Lower lobe of right lung (tissue), 2 donors: ENCODE measurements at regions not wholly inside any gene's neighbourhood (a gene's known extent, or its start where the extent isn't known, plus 50 kb on each side); places are given as distances from the start of the nearest gene placed in this dataset.

Experiments
- ATAC-seq, 2 donors: fragments of 200-7000 bp; cut with Tn5 transposase; one replicate each; pipeline ENCODE4 v1.9.1; 2020 to 2022; ENCODE audit warnings: mild to moderate bottlenecking in 2 of 2, moderate library complexity in 2 of 2
- DNase-seq: peaks from one replicate; pipeline ENCODE4 v3.0.0-alpha.2; 2020
- H3K27ac ChIP-seq: fragments of 200-600 bp; one replicate; pipeline ENCODE4 v1.8.0; 2022
- H3K27me3 ChIP-seq: fragments of 200-600 bp; one replicate; pipeline ENCODE4 v1.8.0; 2022; ENCODE audit warnings: low read depth
- H3K36me3 ChIP-seq: fragments of 200-600 bp; one replicate; pipeline ENCODE4 v1.8.0; 2022; ENCODE audit warnings: mild to moderate bottlenecking
- H3K4me1 ChIP-seq: fragments of 200-600 bp; one replicate; pipeline ENCODE4 v1.8.0; 2022
- H3K4me3 ChIP-seq: fragments of 200-600 bp; one replicate; pipeline ENCODE4 v1.8.0; 2022; ENCODE audit warnings: mild to moderate bottlenecking
- H3K9me3 ChIP-seq: fragments of 200-600 bp; one replicate; pipeline ENCODE4 v1.8.0; 2022
- intact Hi-C: fragments of 100-400 bp; cut with DNase I; formaldehyde crosslinking; loops from one replicate; pipeline ENCODE4 v1.11.0; 2022
- TF ChIP-seq, protein P1 (sequence below): fragments of 200-600 bp; IDR thresholded peaks from one replicate; pipeline ENCODE4 v1.8.0; 2022; ENCODE audit warnings: antibody characterized with exemption, mild to moderate bottlenecking
- donor health status: DM: no; HTN: yes; CAD: no; lungs with severe emphysema.

DNA sequence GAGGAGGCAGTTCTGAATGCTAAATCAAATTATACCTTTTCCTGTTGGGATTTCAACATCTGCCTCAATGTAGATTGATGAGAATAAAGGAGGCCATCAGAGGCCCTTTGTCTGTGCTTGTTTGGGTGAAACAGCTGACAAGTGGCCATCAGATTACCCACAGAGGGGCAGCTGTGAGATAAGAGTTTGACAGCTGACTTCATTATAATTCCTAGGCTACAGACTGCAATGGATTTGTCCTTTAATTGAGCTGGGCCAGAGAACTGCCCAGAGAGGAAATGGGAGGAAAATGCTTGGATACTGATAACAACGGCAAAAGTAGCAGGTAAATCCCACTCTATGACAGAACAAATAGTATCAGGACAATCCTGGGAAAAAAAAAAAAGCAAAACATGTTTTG, 649.4 kb downstream of the HDGFL1 start:
- Histone ChIP-seq H3K9me3 (no peaks in the 10 kb centered on the region), H3K27ac (no peak overlapping the region), H3K36me3 (no peaks in the 10 kb centered on the region), H3K4me3 (no peak overlapping the region), H3K4me1 (no peaks in the 10 kb centered on the region), H3K27me3 (no peaks in the 10 kb centered on the region)
- DNase-seq (no peak), ATAC-seq (no peak)
- intact Hi-C loops, result no loop called here
- TF ChIP-seq, protein P1, sequence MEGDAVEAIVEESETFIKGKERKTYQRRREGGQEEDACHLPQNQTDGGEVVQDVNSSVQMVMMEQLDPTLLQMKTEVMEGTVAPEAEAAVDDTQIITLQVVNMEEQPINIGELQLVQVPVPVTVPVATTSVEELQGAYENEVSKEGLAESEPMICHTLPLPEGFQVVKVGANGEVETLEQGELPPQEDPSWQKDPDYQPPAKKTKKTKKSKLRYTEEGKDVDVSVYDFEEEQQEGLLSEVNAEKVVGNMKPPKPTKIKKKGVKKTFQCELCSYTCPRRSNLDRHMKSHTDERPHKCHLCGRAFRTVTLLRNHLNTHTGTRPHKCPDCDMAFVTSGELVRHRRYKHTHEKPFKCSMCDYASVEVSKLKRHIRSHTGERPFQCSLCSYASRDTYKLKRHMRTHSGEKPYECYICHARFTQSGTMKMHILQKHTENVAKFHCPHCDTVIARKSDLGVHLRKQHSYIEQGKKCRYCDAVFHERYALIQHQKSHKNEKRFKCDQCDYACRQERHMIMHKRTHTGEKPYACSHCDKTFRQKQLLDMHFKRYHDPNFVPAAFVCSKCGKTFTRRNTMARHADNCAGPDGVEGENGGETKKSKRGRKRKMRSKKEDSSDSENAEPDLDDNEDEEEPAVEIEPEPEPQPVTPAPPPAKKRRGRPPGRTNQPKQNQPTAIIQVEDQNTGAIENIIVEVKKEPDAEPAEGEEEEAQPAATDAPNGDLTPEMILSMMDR, result no peak

DNA sequence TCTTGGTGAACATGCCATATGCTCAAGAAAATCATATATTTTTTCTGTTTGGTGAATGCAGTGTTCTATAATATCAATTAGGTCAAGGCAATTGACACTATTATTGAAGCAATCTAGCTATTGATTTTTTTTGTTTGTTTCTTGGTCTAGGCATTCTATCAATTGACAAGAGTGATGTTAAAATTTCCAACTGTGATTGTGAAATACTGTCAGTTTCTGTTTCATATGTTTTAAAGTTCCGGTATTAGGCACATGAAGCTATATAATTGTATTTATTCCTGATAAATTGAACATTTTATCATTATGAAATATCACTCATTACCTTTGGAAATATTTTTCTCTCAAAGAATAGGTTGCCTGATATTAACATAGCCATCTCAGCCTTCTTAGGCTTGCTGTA, 653.4 kb downstream of the HDGFL1 start:
- TF ChIP-seq, protein P1, result no peak
- Histone ChIP-seq H3K4me1 (no peaks in the 10 kb centered on the region), H3K36me3 (no peaks in the 10 kb centered on the region), H3K27ac (no peak overlapping the region), H3K4me3 (no peak overlapping the region), H3K9me3 (no peaks in the 10 kb centered on the region), H3K27me3 (no peaks in the 10 kb centered on the region)
- DNase-seq (no peak), ATAC-seq (no peak)
- intact Hi-C loops, result no loop called here

DNA sequence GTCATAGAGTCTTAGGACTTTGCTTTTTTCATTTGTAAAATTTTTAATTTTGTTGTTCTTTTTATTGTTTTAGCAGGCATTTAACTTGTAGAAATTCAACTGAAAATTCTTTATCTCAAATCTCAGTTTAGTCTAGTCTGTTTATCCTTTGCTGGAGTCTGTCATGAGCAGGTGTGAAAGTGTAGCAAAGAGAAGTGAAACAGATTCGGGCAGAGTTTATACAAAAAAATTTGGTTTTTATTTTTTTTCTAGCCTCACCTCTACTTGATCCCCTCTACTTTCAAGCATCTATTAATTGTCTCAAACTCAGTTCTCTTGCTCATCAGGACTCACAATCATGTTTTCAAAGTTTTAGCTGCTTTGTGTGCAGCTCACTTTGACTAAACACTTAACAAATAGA, 655.2 kb downstream of the HDGFL1 start:
- Histone ChIP-seq H3K9me3 (no peaks in the 10 kb centered on the region), H3K27me3 (no peaks in the 10 kb centered on the region), H3K27ac (no peak overlapping the region), H3K4me3 (no peak overlapping the region), H3K4me1 (no peaks in the 10 kb centered on the region), H3K36me3 (no peaks in the 10 kb centered on the region)
- TF ChIP-seq, protein P1, result no peak
- intact Hi-C loops, result no loop called here
- ATAC-seq, result no peak
- DNase-seq, result no peak

GRCh38 chr6:23228439-23229024, 659.2 kb downstream of the HDGFL1 start:
- TF ChIP-seq, protein P1, result no peak
- Histone ChIP-seq H3K4me1 (no peaks in the 10 kb centered on the region), H3K9me3 (no peaks in the 10 kb centered on the region), H3K4me3 (no peak overlapping the region), H3K36me3 (no peaks in the 10 kb centered on the region), H3K27me3 (no peaks in the 10 kb centered on the region), H3K27ac (no peak overlapping the region)
- no peak for DNase-seq
- intact Hi-C loops, result no loop called here
- ATAC-seq, result no peak

DNA sequence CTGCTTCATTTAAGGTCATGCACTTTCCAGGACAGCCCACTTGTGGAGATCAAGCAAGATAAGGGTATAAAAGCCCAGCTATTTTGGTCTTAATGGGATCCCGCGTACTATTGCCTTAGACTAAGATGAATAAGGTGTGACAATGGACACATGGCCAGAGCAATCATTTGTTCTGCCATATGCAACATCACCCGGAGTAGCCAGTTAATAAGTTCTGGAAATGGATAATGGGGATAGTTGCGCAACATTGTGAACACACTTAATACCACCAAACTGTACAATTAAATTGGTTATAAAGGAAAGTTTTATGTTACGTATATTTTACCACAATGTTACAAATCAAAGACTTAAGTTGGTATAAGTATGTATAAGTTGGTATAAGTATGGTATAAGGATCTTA, 674.5 kb downstream of the HDGFL1 start:
- Histone ChIP-seq H3K27me3 (no peaks in the 10 kb centered on the region), H3K27ac (no peak overlapping the region), H3K4me3 (no peak overlapping the region), H3K36me3 (no peaks in the 10 kb centered on the region), H3K9me3 (no peaks in the 10 kb centered on the region), H3K4me1 (no peaks in the 10 kb centered on the region)
- TF ChIP-seq, protein P1, result no peak
- intact Hi-C loops, result no loop called here
- no peak for ATAC-seq
- no peak for DNase-seq

DNA sequence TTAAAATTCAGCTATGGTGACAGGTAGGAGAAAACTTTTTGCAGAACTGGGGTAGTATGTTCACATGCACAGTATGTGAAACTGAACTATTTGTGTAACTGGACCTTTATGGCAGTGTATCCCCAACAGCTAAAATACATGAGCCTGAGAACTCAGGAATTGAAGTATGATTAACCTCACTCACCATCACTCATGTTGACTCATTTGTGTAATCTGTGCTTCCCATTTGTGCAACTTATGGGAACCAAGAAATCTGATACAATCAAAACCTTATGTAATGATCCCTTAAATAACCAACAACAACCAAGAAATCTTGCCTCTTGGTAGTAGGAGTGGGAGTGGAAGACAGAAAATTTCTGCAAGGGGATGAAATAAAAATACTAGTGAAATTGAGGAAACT, 674.9 kb downstream of the HDGFL1 start:
- TF ChIP-seq, protein P1, result no peak
- H3K27ac ChIP-seq, result no peak overlapping the region
- ATAC-seq, result no peak
- DNase-seq, result no peak
- H3K36me3 ChIP-seq, result no peaks in the 10 kb centered on the region
- H3K9me3 ChIP-seq, result no peaks in the 10 kb centered on the region
- no peak overlapping the region for H3K4me3 ChIP-seq
- H3K4me1 ChIP-seq, result no peaks in the 10 kb centered on the region
- H3K27me3 ChIP-seq, result no peaks in the 10 kb centered on the region
- intact Hi-C loops, result no loop called here
